Ishikawa (cell line): ENCODE measurements at regions not wholly inside any gene's neighbourhood (a gene's known extent, or its start where the extent isn't known, plus 50 kb on each side); places are given as distances from the start of the nearest gene placed in this dataset.

ENCODE experiments used
- CEBPB ChIP-seq: IDR thresholded peaks from 2 replicates; pipeline ENCODE4 v1.6.1; 2012
- CREB1 ChIP-seq: IDR thresholded peaks from 2 replicates; pipeline ENCODE4 v1.6.1; 2012; ENCODE audit warnings: low read depth
- EGR1 ChIP-seq: IDR thresholded peaks from 2 replicates; pipeline ENCODE4 v1.6.1; 2012
- EP300 ChIP-seq: IDR thresholded peaks from 2 replicates; pipeline ENCODE4 v1.6.1; 2012; ENCODE audit warnings: borderline replicate concordance
- FOXM1 ChIP-seq: IDR thresholded peaks from 2 replicates; pipeline ENCODE4 v1.6.1; 2012; ENCODE audit warnings: low read depth, borderline replicate concordance
- NFIC ChIP-seq: IDR thresholded peaks from 2 replicates; pipeline ENCODE4 v1.6.1; 2012
- RAD21 ChIP-seq: IDR thresholded peaks from 2 replicates; pipeline ENCODE4 v1.6.1; 2012; ENCODE audit warnings: low read depth
- TAF1 ChIP-seq: IDR thresholded peaks from 2 replicates; pipeline ENCODE4 v1.6.1; 2012; ENCODE audit warnings: low read depth, mild to moderate bottlenecking
- TCF12 ChIP-seq: IDR thresholded peaks from 2 replicates; pipeline ENCODE4 v1.6.1; 2012; ENCODE audit warnings: low read depth
- TEAD4 ChIP-seq: IDR thresholded peaks from 2 replicates; pipeline ENCODE4 v1.6.1; 2012
- YY1 ChIP-seq: IDR thresholded peaks from 2 replicates; pipeline ENCODE4 v1.6.1; 2012; ENCODE audit warnings: low read depth
- ZBTB7A ChIP-seq: IDR thresholded peaks from 2 replicates; pipeline ENCODE4 v1.6.1; 2012; ENCODE audit warnings: low read depth
- TF ChIP-seq, protein P1 (sequence below): IDR thresholded peaks from 2 replicates; pipeline ENCODE4 v1.6.1; 2012
- TF ChIP-seq, protein P2 (sequence below): IDR thresholded peaks from 2 replicates; pipeline ENCODE4 v1.6.1; 2012
- TF ChIP-seq, protein P3 (sequence below): IDR thresholded peaks from 2 replicates; pipeline ENCODE4 v1.6.1; 2012; ENCODE audit warnings: low read depth, mild to moderate bottlenecking

DNA sequence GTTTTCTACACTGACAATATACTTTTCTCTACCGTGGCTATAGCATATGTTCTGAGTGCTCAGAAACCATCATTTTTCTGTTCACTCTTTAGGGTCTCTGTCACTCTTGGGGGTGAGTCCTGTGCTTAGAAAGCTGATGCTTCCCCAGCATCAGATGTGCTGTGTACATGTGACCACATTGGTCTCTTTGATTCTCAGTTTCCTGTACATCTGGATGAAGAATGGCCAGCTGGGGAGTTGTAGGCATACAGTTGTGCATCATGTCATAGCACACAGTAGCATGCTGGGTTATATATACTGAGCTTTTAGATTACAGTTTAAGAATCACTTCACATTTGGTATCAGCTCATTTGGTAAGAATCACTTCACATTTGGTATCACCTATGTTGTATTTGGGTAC lies 238.6 kb upstream of the PREP start:
- TF ChIP-seq, protein P1, sequence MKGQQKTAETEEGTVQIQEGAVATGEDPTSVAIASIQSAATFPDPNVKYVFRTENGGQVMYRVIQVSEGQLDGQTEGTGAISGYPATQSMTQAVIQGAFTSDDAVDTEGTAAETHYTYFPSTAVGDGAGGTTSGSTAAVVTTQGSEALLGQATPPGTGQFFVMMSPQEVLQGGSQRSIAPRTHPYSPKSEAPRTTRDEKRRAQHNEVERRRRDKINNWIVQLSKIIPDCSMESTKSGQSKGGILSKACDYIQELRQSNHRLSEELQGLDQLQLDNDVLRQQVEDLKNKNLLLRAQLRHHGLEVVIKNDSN = no peak
- no peak for TF ChIP-seq RAD21
- TF ChIP-seq FOXM1 = no peak
- TF ChIP-seq EGR1 = no peak
- TF ChIP-seq NFIC = no peak
- no peak for TF ChIP-seq TCF12
- TF ChIP-seq EP300 = no peak
- TF ChIP-seq ZBTB7A = no peak
- no peak for TF ChIP-seq CEBPB
- TF ChIP-seq, protein P2, sequence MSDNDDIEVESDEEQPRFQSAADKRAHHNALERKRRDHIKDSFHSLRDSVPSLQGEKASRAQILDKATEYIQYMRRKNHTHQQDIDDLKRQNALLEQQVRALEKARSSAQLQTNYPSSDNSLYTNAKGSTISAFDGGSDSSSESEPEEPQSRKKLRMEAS = no peak
- no peak for TF ChIP-seq TAF1
- TF ChIP-seq CREB1 = no peak
- no peak for TF ChIP-seq YY1
- TF ChIP-seq, protein P3, sequence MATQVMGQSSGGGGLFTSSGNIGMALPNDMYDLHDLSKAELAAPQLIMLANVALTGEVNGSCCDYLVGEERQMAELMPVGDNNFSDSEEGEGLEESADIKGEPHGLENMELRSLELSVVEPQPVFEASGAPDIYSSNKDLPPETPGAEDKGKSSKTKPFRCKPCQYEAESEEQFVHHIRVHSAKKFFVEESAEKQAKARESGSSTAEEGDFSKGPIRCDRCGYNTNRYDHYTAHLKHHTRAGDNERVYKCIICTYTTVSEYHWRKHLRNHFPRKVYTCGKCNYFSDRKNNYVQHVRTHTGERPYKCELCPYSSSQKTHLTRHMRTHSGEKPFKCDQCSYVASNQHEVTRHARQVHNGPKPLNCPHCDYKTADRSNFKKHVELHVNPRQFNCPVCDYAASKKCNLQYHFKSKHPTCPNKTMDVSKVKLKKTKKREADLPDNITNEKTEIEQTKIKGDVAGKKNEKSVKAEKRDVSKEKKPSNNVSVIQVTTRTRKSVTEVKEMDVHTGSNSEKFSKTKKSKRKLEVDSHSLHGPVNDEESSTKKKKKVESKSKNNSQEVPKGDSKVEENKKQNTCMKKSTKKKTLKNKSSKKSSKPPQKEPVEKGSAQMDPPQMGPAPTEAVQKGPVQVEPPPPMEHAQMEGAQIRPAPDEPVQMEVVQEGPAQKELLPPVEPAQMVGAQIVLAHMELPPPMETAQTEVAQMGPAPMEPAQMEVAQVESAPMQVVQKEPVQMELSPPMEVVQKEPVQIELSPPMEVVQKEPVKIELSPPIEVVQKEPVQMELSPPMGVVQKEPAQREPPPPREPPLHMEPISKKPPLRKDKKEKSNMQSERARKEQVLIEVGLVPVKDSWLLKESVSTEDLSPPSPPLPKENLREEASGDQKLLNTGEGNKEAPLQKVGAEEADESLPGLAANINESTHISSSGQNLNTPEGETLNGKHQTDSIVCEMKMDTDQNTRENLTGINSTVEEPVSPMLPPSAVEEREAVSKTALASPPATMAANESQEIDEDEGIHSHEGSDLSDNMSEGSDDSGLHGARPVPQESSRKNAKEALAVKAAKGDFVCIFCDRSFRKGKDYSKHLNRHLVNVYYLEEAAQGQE = no peak
- TF ChIP-seq TEAD4 = no peak

DNA sequence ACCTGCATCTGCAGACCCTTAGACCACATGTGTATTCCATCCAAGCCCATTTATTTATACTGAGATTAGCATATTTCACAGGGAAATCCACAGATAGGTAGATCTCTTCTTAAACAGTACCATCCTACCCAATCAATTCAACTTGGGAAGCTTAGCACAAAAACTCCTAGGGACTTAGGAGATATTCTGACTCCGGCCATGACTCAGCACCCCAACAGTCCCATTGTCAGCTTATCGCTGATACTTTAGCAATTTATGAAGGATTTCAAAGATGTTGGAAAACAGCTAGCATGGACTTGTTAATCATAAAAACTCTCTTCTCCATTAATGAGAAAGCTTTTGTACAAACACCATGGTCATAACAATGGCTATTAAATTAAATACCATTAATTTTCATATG lies 236.2 kb upstream of the PREP start:
- TF ChIP-seq RAD21 = no peak
- TF ChIP-seq, protein P2 = no peak
- TF ChIP-seq, protein P1 = no peak

DNA sequence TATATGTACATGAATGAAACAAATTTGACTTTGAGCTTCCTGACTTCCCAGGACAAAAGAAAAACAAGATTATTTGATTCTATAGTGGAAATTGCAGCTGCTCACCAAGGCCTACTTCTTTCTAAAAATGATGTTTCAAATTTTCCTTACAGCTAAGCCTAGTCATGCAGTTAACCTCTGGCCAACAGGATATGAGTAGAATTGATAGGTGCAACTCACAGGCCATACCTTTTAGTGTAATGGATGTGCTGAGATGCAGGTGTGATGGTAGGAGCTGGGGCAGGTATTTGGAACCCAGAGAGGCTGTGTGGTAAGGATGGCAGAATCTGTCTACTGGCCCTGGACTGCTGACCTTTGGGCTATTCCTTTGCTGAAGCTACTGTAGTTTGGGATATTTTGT lies 230.9 kb upstream of the PREP start:
- TF ChIP-seq EP300 = no peak
- TF ChIP-seq, protein P2 = no peak
- TF ChIP-seq ZBTB7A = no peak
- TF ChIP-seq, protein P3 = no peak
- no peak for TF ChIP-seq EGR1
- no peak for TF ChIP-seq CREB1
- TF ChIP-seq TEAD4 = no peak
- no peak for TF ChIP-seq NFIC
- no peak for TF ChIP-seq TCF12
- no peak for TF ChIP-seq TAF1
- TF ChIP-seq YY1 = no peak
- no peak for TF ChIP-seq FOXM1
- TF ChIP-seq, protein P1 = no peak
- no peak for TF ChIP-seq RAD21
- no peak for TF ChIP-seq CEBPB

DNA sequence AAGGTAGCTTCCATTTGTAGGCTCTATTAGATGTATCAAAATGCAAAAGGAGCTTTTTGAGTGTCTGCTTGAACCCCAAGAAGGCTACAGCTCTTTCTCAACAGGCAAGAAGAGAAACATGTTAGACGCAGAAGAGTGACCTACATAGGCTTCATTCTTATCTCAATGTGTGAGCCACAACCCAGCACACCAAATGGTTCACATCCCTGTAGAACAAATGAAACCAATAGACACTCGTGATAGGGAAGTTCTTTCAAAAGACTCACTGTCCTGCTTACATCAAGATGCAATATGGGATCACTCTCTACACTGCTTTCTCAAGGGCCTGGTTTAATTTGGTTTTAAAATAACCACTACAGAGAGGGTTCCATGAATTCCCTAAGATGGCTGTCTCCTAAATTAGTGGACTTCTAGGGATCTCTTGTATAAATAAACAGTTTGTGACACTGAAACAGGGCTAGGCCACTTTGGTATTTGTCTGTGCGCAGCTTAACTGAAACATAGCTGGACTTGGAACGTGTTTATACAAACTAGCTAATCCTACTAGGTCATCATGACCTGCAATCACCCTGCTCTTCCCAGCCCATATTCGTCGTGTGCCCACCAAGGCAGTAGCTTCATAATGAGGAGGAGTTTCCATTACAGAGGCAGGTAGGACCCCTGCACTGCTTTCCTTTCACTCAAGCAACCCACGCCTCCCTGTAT lies 225.4 kb upstream of the PREP start:
- TF ChIP-seq, protein P3 = no peak
- no peak for TF ChIP-seq FOXM1
- no peak for TF ChIP-seq YY1
- TF ChIP-seq ZBTB7A = no peak
